Immature natural killer cell (primary cell): ENCODE measurements at regions not wholly inside any gene's neighbourhood (a gene's known extent, or its start where the extent isn't known, plus 50 kb on each side); places are given as distances from the start of the nearest gene placed in this dataset.
A peak's percentile ranks its signal among the peaks of the same experiment; 100 is the strongest.

Experiments
- DNase-seq, 3 donors: peaks; one replicate each; pipeline ENCODE4 v3.0.0; 2022; ENCODE audit warnings: mixed read lengths in 1 of 3
- H3K27ac Mint-ChIP-seq, 6 donors: one replicate each; pipeline ENCODE4 v1.8.0; 2020; ENCODE audit warnings: mixed read lengths in 6 of 6, mild to moderate bottlenecking in 5 of 6, inconsistent platforms in 4 of 6, moderate library complexity in 3 of 6
- H3K27me3 Mint-ChIP-seq, 3 donors: one replicate each; pipeline ENCODE4 v1.8.0; 2020 to 2021; ENCODE audit warnings: low read depth in 3 of 3, mild to moderate bottlenecking in 3 of 3, mixed read lengths in 3 of 3, moderate library complexity in 3 of 3, inconsistent platforms in 1 of 3
- H3K36me3 Mint-ChIP-seq, 3 donors: one replicate each; pipeline ENCODE4 v1.8.0; 2020; ENCODE audit warnings: mixed read lengths in 3 of 3, inconsistent platforms in 2 of 3, mild to moderate bottlenecking in 2 of 3
- H3K4me1 Mint-ChIP-seq, 2 donors: one replicate each; pipeline ENCODE4 v1.8.0; 2020; ENCODE audit warnings: inconsistent platforms in 2 of 2, mild to moderate bottlenecking in 2 of 2, mixed read lengths in 2 of 2, moderate library complexity in 1 of 2
- H3K4me3 Mint-ChIP-seq, 5 donors: one replicate each; pipeline ENCODE4 v1.8.0; 2020; ENCODE audit warnings: mild to moderate bottlenecking in 5 of 5, mixed read lengths in 5 of 5, inconsistent platforms in 3 of 5, moderate library complexity in 3 of 5
- H3K9me3 Mint-ChIP-seq, 6 donors: one replicate each; pipeline ENCODE4 v1.8.0; 2020; ENCODE audit warnings: mild to moderate bottlenecking in 6 of 6, mixed read lengths in 6 of 6, inconsistent platforms in 4 of 6, moderate library complexity in 3 of 6

DNA sequence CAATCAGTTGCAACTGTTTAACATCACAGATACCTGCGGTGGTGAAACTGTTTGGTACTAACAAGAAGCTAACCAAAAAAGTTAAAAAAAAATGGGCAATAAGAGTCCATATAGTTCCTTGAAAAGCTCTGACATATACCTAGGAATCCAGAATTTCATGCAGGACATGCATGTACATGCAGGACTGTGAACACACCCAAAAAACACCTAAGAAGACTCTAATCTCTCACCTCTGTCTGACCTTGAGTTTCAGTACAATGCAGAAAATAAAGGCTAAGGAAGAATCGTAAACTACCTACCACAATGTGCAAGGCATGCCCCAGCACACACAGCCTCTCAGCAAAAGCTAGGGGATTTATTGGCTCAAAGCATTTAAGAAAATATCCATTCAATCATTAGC lies 110.7 kb upstream of the GOLGA8J start:
- H3K36me3 Mint-ChIP-seq: no peaks in the 10 kb centered on the region
- H3K27me3 Mint-ChIP-seq: peaks cover 12 to 26% (median 20%) of the 10 kb centered on the region in 3 donors
- H3K27ac Mint-ChIP-seq: no peak overlapping the region
- DNase-seq: no peak
- peaks cover 0 to 2% of the 10 kb centered on the region in 2 donors for H3K4me1 Mint-ChIP-seq
- H3K4me3 Mint-ChIP-seq: no peak overlapping the region
- H3K9me3 Mint-ChIP-seq: peaks cover 0 to 7% (median 1%) of the 10 kb centered on the region in 6 donors

DNA sequence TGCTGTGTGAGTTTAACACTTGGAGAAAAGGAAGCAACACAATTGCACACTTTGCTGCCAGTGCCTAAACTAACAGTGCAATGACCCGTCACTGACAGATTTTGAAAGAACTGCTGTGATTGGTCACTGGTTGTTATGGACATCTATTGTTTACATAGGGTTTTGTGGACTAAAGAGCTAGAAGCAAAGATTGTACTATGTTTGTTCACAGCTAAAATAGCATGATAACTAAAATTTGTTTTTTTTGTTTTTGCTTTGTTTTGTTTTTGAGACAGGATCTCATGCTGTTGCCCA lies 112.4 kb upstream of the GOLGA8J start:
- H3K4me3 Mint-ChIP-seq: no peak overlapping the region
- peaks cover 0 to 2% of the 10 kb centered on the region in 2 donors for H3K4me1 Mint-ChIP-seq
- no peaks in the 10 kb centered on the region for H3K36me3 Mint-ChIP-seq
- no peak for DNase-seq
- H3K27ac Mint-ChIP-seq: no peak overlapping the region
- peaks cover 0 to 7% (median 1%) of the 10 kb centered on the region in 6 donors for H3K9me3 Mint-ChIP-seq
- H3K27me3 Mint-ChIP-seq: peaks cover 14 to 30% (median 20%) of the 10 kb centered on the region in 3 donors

DNA sequence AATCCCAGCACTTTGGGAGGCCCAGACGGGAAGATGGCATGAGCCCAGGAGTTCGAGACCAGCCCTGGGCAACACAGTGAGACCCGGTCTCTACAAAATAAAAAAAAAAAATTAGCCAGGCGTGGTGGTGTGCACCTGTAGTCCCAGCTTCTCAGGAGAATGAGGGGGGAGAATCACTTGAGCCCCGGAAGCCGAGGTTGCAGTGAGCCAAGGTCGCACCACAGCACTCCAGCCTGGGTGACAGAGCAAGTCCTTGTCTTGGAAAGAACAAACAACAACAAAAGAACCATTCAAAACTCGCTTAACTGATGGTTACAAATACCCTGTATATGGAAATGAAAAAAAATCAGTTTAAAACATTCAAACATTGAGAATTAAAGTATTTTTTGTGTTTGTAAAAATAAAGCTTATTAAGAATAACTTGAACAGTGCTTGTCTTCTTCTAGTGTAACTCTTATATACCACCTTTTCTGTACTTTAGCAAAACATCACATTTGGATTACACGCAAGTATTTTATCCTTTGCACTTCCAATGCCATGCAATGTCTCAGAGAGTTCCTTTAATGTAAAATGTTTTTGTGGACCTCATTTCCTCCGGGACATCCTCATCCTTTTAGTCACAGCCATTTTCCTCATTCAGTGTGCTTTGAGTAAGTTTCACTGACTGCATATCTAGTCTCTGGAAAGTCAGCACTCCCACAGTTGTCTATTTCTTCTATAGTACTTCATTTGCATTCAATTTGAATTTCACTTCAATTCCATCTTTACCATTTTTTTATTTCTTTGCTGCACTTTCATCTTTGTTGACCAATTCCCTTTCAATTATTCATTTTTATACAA lies 113.0 kb upstream of the GOLGA8J start:
- H3K27me3 Mint-ChIP-seq: peaks cover 14 to 31% (median 20%) of the 10 kb centered on the region in 3 donors
- no peak overlapping the region for H3K27ac Mint-ChIP-seq
- no peak overlapping the region for H3K4me3 Mint-ChIP-seq
- H3K36me3 Mint-ChIP-seq: no peaks in the 10 kb centered on the region
- H3K4me1 Mint-ChIP-seq: peaks cover 0 to 2% of the 10 kb centered on the region in 2 donors
- peaks cover 0 to 8% (median 1%) of the 10 kb centered on the region in 6 donors for H3K9me3 Mint-ChIP-seq
- DNase-seq: no peak

DNA sequence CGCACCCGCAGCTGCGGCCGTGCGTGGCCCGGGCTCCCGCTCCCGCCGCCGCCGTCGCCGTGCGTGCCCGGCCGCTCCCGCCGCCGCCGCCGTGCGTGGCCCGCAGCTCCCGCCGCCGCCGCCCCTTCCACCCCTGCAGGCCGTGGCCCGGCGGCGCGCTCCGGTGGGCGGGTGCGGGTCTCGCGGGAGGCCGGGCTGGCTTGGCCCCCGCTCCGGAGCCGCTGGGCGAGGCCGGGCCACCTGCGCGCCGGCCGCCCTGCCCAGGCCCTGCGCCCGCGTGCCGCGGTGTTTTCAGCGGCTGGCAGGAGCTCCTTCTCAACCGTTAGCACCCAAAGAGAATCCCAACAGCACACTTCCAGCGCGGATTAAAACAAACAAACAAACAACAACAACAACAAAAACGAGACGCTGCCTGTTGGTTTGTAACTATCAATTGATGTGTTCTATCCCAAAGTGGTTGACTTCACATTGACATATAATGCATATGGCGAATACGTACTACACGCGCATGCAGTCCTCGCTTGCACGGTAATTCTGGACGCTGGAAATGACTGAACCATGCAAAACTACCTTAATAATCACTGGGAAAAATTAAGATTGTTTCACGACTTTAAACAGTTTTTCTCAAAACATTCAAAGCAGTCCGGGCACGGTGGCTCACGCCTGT lies 113.7 kb upstream of the GOLGA8J start:
- Mint-ChIP-seq H3K27ac (no peak overlapping the region), H3K4me1 (peaks cover 0 to 2% of the 10 kb centered on the region in 2 donors), H3K36me3 (no peaks in the 10 kb centered on the region), H3K9me3 (peaks cover 0 to 7% (median 1%) of the 10 kb centered on the region in 6 donors), H3K27me3 (peaks cover 14 to 33% (median 20%) of the 10 kb centered on the region in 3 donors), H3K4me3 (peak overlapping the region in 1 of 5 donors; percentile 46)
- DNase-seq: no peak

DNA sequence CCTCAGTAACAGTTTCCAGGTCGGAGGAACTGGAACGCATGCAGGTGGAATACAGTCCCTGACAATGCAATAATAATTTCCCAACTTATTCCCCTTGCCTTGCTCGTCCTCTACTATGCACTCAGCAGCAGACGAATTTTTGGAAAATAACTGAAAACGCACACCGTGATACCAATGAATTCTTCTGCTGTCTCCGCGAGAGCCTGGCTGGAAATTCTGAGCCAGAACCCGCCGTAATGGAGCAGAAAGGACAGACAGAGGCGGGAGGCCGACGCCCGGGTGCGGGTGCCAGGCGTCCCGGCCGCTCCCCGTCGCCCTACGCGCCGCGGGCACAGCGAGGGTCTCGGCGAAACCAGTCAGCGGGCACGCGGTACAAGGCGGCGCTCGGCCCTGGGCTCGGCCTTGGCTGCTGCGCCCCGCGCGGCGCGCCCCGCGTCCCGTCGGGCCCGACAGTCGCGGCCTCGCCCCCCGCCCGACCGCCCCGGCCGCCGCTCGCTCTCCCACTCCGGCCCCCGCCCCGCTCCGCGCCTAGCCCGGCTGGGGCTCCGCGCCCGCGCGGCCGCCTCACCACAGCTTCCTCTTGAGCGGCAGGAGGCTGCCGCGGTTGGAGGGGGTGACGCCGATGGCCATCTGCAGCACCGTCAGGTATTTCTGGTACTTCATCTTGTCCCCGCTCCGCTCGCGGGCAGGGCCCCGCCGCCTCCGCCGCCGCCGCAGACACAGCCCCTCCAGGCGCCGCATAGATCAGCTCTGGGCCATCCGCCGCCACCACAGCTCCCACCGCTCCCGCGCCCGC lies 114.5 kb upstream of the GOLGA8J start:
- no peak for DNase-seq
- peaks cover 12 to 33% (median 22%) of the 10 kb centered on the region in 3 donors for H3K27me3 Mint-ChIP-seq
- H3K4me1 Mint-ChIP-seq: peaks cover 0 to 2% of the 10 kb centered on the region in 2 donors
- peaks cover 0 to 7% (median 1%) of the 10 kb centered on the region in 6 donors for H3K9me3 Mint-ChIP-seq
- no peaks in the 10 kb centered on the region for H3K36me3 Mint-ChIP-seq
- no peak overlapping the region for H3K4me3 Mint-ChIP-seq
- H3K27ac Mint-ChIP-seq: no peak overlapping the region

DNA sequence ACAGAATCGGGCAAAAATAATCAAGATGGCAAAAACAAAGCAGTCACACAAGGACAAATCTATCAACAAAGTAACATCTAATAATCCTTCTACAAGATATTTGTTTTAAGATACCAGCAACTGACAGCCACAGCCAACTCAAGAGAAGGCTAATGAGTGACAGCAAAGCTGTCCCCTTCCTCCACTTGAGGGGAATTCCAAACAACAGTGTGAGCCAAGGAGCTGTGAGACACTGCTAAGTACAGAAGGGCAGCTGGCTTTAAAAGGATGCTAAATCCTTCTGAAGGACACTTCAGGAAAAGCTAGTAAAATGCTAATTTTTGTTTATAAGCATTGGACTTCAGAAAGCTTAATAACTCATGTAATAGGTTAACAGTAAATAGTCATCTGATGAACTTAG lies 120.3 kb upstream of the GOLGA8J start:
- Mint-ChIP-seq H3K27ac (no peak overlapping the region), H3K27me3 (peaks cover 9 to 12% (median 11%) of the 10 kb centered on the region in 3 donors), H3K4me1 (no peaks in the 10 kb centered on the region), H3K9me3 (peaks cover 0 to 4% (median 0%) of the 10 kb centered on the region in 6 donors), H3K36me3 (no peaks in the 10 kb centered on the region), H3K4me3 (no peak overlapping the region)
- no peak for DNase-seq

GRCh38 chr15:29959384-29960137 lies 123.2 kb upstream of the GOLGA8J start:
- H3K4me3 Mint-ChIP-seq: no peak overlapping the region
- H3K4me1 Mint-ChIP-seq: no peaks in the 10 kb centered on the region
- no peak overlapping the region for H3K27ac Mint-ChIP-seq
- no peaks in the 10 kb centered on the region for H3K36me3 Mint-ChIP-seq
- DNase-seq: no peak
- peaks cover 0 to 6% (median 0%) of the 10 kb centered on the region in 6 donors for H3K9me3 Mint-ChIP-seq
- peaks cover 3 to 10% (median 7%) of the 10 kb centered on the region in 3 donors for H3K27me3 Mint-ChIP-seq

DNA sequence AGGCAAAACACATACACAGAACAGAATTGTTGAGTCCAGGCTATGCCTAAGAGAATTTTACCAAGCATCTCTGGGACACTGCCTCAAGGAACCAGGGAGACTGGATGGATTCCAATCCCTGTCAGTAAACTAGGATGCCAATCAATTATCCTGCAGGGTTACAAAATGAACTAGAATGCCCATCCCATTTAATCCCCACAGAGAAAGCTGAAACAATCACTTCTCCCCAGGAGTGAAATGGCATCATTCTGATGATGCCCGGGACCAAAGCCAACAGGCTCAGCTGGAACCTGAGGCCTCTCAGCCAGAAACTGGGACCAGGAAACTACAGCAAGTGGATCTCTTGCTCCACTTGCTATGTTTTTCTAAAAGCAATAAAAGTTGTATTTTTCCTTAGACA lies 130.0 kb upstream of the TJP1 start:
- Mint-ChIP-seq H3K36me3 (no peaks in the 10 kb centered on the region), H3K27me3 (peaks cover 2 to 8% (median 2%) of the 10 kb centered on the region in 3 donors), H3K27ac (no peak overlapping the region), H3K4me3 (no peak overlapping the region), H3K9me3 (peaks cover 0 to 9% (median 2%) of the 10 kb centered on the region in 6 donors), H3K4me1 (no peaks in the 10 kb centered on the region)
- no peak for DNase-seq

DNA sequence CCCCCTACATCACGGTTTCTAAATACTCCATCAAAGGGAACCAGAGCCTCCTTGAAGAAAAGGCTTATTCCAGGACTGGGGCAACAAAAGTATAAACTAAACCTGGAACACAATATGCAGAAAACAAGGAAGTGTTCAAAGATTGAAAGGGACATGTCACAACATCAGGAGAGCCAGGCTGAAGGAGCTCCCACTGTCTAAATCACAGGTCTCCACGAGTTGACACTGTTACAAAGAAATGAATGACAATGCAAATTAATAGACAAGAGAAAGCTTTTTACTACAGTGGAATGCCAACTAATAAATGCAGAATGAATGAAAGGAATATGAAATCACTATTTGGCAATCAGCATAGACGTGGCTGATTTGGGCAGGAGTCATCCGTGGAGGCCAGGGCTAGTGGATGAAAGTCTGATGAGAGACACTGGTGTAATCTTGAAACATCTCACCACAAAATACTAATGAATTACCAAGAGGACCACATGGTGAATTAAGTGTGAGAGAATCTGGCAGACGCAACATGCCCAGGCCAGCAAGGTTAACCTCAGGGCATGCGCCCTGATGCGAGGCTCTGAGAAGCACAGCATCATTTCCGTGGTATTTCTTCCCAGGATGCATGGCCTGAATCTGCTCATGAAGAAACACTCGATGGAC lies 123.8 kb upstream of the TJP1 start:
- Mint-ChIP-seq H3K27me3 (peaks cover 6 to 12% (median 7%) of the 10 kb centered on the region in 3 donors), H3K27ac (no peak overlapping the region), H3K4me3 (no peak overlapping the region), H3K36me3 (no peaks in the 10 kb centered on the region), H3K4me1 (no peaks in the 10 kb centered on the region), H3K9me3 (peaks cover 0 to 7% (median under 1%) of the 10 kb centered on the region in 6 donors)
- no peak for DNase-seq

- DNase-seq: no peak
- no peaks in the 10 kb centered on the region for H3K4me1 Mint-ChIP-seq
- no peak overlapping the region for H3K27ac Mint-ChIP-seq
- H3K27me3 Mint-ChIP-seq: peaks cover 4 to 6% (median 5%) of the 10 kb centered on the region in 3 donors
- H3K36me3 Mint-ChIP-seq: no peaks in the 10 kb centered on the region
- H3K9me3 Mint-ChIP-seq: peaks cover 0 to 3% (median 0%) of the 10 kb centered on the region in 6 donors
- no peak overlapping the region for H3K4me3 Mint-ChIP-seq
Measured at GRCh38 chr15:29944925-29945324, 122.7 kb upstream of the TJP1 start.

- Mint-ChIP-seq H3K36me3 (no peaks in the 10 kb centered on the region), H3K4me3 (no peak overlapping the region), H3K4me1 (no peaks in the 10 kb centered on the region), H3K27me3 (peaks cover 4 to 6% (median 5%) of the 10 kb centered on the region in 3 donors), H3K27ac (no peak overlapping the region), H3K9me3 (peaks cover 0 to 2% (median 0%) of the 10 kb centered on the region in 6 donors)
- no peak for DNase-seq
Measured at GRCh38 chr15:29942548-29942947, 120.3 kb upstream of the TJP1 start.

DNA sequence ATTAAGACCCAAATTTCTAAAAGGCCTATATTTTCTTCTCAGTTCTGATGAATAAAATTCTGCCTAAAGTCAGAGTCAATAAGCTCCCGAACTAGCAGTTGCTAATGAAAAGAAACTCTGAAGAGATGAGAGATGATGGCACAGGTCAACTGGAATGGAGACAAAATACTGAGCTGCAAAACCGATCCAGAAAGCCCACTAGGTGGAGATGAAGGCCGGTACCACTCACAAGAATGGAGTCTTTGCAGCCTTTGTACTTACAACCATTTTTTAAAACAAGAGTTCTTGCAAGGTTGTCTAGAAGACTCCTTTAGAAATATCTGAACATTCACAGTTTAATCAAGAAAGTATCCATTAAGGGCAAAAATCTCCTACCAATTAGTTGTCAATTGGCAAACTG lies 119.9 kb upstream of the TJP1 start:
- H3K27me3 Mint-ChIP-seq: peaks cover 4 to 6% (median 5%) of the 10 kb centered on the region in 3 donors

GRCh38 chr15:29939404-29939803 lies 117.1 kb upstream of the TJP1 start:
- H3K4me3 Mint-ChIP-seq: no peak overlapping the region
- H3K27ac Mint-ChIP-seq: no peak overlapping the region
- no peaks in the 10 kb centered on the region for H3K9me3 Mint-ChIP-seq
- no peaks in the 10 kb centered on the region for H3K4me1 Mint-ChIP-seq
- H3K27me3 Mint-ChIP-seq: peaks cover 2 to 10% (median 6%) of the 10 kb centered on the region in 3 donors
- no peak for DNase-seq
- H3K36me3 Mint-ChIP-seq: no peaks in the 10 kb centered on the region

More for the DNA sequence above, 119.9 kb upstream of the TJP1 start:
- Mint-ChIP-seq H3K4me3 (no peak overlapping the region), H3K4me1 (no peaks in the 10 kb centered on the region), H3K27ac (no peak overlapping the region), H3K36me3 (no peaks in the 10 kb centered on the region), H3K9me3 (no peaks in the 10 kb centered on the region)
- DNase-seq: no peak
